GM19463 (cell line): ENCODE measurements at regions not wholly inside any gene's neighbourhood (a gene's known extent, or its start where the extent isn't known, plus 50 kb on each side); places are given as distances from the start of the nearest gene placed in this dataset.
"Not testable (repeated sequence)": the region's sequence is repeated elsewhere in the genome, so short reads cannot be mapped to it uniquely, and the experiment has no call there.

Experiments
- ATAC-seq: cut with Tn5 transposase; IDR thresholded peaks from one replicate; pipeline ENCODE4 v1.9.1; 2021; ENCODE audit warnings: mild to moderate bottlenecking, moderate library complexity; ENCODE audit not compliant: unreplicated experiment

DNA sequence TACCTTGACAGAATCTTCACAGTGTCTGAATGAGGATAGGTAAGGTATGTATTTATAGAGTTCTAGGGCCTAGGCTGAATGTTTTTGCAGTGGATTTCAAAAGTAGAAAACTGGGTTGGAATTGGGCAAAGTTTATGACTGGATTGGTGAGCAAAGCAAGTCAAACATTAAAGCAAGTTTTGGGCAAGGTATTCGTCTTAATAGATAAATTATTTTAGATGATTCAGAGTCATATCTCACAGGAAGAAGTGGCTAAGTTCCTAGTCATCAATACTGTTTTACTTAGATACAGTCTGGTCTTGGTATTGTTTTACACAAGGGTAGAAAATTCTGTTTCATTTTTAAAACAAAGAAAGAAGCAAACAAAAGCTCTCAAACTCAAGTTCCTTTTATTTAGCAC, 284.1 kb upstream of the EPHA7 start:
- no peak for ATAC-seq

DNA sequence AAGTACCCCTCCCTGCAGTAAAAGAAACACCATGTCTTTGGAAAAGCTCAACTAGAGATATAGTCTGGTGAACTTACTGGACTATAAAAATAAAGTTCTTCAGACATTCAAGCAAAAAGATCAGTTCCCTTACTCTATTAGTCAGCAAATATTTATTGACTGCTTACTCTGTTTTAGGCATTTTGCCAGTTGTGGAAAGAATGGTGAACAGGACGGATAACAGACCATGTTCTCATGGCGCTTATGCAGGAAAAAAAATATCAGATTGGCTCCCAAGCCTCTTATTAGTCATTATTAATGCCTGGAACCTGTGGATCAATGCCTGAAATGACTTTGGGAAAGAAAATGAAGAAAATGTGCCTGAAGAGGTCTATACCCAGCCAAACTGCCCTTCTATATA, 282.2 kb upstream of the EPHA7 start:
- ATAC-seq, result no peak

DNA sequence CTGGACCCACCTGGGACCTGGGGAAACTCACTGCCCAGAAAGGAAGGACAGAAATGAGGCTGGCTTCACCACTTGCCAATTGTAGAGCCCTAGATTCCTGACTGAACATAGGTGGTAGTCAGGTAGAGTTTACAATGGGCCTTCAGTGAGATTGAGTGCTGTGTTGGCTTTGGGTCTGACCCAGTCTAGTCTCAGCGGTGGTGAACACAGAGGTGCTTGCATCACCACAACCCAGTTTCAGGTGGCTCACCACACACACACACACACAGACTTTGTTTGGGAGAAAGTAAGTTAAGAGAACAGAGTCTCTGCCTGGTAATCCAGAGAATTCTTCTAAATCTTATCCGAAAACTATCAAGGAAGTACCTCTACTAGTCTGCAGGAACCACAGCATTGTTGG, 266.1 kb upstream of the EPHA7 start:
- ATAC-seq, result no peak

- no peak for ATAC-seq
Measured at GRCh38 chr6:93684339-93684738, 265.0 kb upstream of the EPHA7 start.

- ATAC-seq, result no peak
Measured at GRCh38 chr6:93679836-93680235, 260.5 kb upstream of the EPHA7 start.

- no peak for ATAC-seq
Measured at GRCh38 chr6:93678841-93679454, 259.6 kb upstream of the EPHA7 start.

- no peak for ATAC-seq
Measured at GRCh38 chr6:93677264-93677965, 258.1 kb upstream of the EPHA7 start.

DNA sequence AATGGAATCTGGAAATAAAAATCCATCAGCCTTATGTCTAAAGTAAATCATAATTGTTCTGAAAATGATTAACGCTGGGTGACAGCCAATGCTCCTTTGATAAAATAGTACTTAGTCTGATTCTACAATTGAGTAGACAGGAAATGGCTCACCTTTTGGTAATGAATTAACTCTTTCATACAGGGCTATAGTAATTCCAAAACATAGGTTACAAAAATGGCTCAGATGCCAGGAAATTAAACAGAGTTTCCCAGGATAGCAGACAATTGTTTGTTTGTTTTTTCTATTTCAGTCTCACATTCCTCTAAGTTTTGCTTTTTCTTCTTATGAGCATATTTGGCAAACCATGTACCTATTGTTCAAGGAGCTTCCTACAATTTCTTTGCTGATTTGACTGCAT, 257.2 kb upstream of the EPHA7 start:
- no peak for ATAC-seq

DNA sequence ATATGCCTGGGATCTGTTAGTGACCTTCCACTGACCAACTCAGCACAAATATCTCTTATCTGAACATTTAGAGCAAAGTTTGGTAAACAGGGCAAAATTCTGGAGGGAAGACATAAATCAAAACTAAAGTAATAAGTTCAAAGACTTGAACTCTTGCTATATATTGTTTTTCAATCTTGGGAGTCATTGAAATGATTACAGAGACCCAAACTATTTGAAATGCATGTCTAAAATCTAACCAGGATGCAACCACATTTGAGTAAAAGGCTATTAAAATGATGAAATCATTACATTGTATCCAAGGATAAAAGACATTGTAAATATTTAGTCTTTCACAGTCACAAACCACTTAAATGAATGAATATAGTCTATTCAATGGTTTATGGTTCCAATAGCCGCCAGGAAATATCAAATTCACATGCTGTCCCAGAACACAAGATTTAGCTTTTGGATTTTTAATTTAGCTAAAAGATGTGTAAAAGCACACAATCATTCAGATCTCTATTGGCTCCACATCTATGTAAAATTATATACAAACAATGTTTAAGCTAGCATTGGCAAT, 256.6 kb upstream of the EPHA7 start:
- no peak for ATAC-seq

DNA sequence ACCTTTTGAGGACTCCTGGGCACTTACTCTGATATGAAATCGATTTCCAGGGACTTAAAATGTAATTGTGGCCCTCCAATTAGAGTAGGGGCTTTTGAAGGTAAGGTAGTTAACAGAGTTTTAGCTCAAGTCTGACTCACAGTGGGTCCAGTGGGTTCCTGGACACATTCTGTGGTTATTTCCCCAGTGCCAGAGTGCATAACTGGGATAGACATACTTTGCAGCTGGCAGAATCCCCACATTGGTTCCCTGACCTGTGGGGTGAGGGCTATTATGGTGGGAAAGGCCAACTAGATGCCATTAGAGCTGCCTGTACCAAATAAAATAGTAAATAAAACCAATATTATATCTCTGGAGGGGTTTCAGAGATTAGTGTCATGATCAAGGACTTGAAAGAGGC, 243.8 kb upstream of the EPHA7 start:
- no peak for ATAC-seq

DNA sequence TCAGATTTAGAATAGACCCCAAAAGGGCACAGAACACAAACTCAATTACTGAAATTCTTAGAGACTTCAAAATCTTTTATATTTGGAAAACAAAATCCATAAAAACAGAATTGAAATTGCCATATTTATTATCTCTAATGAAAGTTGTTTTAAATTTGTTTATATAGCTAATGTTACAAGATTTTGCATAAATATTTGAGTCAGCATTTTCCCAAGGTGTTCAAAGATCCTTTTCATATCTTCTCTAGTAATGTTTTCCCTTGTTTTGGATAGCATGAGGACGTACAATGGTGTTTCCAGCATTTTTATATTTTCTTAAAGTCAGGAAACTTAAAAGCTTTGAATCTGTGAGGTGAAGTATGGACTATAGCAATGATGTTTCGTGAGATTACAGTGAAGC, 235.2 kb upstream of the EPHA7 start:
- no peak for ATAC-seq

- ATAC-seq, result no peak
Measured at GRCh38 chr6:93644611-93645010, 225.3 kb upstream of the EPHA7 start.

DNA sequence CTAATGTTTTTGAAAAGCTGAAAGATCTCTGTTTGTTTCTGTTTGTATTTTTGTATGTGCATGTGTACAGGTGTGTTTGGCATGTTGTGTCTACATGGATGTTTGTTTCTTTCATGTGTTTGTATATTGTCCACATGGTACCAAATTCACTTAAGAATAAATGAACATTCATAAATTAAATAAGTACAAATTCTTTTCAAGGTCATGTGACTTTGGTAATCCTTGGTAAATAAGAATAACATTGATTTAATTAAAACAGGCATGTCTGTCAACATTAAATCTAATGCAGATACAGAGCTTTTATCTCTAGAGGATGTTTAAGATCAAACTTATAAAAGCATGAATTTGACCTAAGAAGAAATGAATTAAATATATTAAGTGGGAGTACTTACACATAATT, 219.8 kb upstream of the EPHA7 start:
- no peak for ATAC-seq

GRCh38 chr6:93636987-93637664, 217.8 kb upstream of the EPHA7 start:
- not testable (repeated sequence) for ATAC-seq

GRCh38 chr6:93624408-93624807, 205.0 kb upstream of the EPHA7 start:
- ATAC-seq, result no peak

GRCh38 chr6:93621442-93621841, 202.1 kb upstream of the EPHA7 start:
- ATAC-seq, result no peak

DNA sequence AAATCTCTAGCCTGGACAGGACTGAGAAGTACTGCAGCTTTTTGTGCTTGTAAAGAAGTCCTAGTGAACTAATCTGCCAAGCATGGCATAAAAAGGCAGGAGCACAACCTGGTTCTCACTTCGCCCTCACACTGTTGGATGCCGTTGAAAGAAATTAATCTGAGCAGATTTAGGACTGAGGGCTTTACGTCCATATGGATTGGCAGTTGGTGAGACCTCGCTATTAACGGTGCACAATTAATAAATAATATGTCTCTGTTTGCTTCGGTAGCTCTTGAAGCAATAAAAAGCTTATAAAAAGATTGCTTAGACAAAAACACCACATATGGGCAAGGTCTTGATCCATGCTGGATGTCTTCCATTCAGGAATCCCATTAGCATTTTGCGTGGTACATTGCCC, 185.6 kb upstream of the EPHA7 start:
- no peak for ATAC-seq

DNA sequence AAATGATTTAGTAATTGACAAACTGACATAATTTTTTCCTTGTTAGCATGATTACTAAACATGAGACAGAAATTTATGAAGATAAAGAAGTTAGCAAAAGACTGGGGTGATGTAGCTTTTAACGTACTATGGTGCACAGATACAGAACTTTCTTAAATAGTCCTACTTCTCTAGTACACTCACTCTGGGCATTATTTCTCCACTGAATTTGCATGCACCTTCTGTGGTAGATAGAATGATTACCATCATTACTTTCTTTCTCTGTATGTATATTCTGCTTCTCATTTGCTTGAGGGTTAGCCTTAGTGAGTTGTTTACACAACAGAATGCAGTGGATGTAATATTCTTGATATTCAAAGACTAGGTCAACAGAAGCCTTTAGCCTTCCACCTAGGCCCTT, 173.1 kb upstream of the EPHA7 start:
- ATAC-seq, result no peak

DNA sequence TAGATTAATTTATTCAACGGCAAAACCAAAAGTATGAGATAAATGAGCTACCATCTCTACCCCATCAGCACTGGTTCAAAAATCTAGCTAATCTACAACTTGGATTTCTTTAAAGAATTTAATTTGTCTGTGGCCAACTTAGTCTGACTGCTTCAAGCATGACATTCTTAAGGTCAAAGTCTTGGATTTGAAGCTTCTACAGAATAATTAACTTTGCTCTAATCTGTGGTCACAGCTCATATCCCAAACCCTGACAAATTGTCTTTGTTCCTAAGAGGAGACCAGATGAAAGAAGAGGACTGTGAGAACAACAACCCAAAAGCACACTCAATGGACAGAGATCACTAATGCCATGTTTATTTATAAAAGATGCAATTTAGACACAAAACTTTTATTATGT, 166.9 kb upstream of the EPHA7 start:
- no peak for ATAC-seq

- no peak for ATAC-seq
Measured at GRCh38 chr6:93584300-93584699, 164.9 kb upstream of the EPHA7 start.

DNA sequence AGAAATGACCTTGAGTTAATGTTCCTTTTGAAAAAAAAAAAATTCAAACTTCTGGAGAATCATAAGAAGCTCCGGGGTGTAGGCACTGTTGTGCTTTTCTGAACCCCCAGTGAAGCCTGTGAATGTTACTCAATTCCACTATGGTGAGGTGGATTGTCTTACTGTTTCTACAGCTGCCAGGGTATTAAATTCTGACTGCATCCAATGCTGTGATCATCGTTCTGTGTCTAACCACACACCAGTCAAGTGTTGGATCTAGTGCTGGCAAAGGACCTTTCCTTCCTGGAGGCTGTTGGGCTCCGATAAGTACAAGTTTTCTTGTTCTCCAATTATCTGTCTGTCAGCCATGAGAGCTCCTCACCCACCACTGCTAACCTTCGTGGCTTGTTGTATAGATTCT, 162.0 kb upstream of the EPHA7 start:
- ATAC-seq, result no peak

DNA sequence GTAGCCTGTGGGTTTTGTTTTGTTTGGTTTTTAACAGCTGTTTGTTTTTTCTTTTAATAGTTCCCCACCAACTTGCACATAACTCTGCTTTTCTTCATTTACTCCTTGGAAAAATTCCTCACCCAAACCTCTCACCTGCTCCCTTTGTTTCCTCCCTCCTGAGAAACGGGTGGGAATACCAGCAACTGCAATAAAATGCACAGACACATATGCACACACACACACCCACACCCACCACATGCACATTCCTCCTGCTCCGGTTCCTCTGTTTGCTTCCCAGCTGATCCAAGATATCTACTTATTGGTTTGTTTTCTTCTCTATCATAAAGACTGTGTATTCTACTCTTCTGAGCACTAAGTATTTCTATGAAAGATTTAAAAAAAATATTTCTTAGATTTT, 161.1 kb upstream of the EPHA7 start:
- ATAC-seq, result no peak
